CD14-positive monocyte (primary cell): ENCODE measurements at regions not wholly inside any gene's neighbourhood (a gene's known extent, or its start where the extent isn't known, plus 50 kb on each side); places are given as distances from the start of the nearest gene placed in this dataset.

ENCODE experiments used
- DNase-seq, 3 donors: peaks; one replicate each; pipeline ENCODE4 v3.0.0-alpha.2; 2011 to 2022
- H2AFZ ChIP-seq: 2 replicates; pipeline ENCODE4 v1.6.0; 2012; ENCODE audit warnings: mild to moderate bottlenecking, low read depth, low read length, inconsistent platforms; ENCODE audit not compliant: insufficient read depth, poor library complexity, severe bottlenecking
- H3K27ac ChIP-seq, 2 donors: 1 replicate in 1 of 2; 2 replicates in 1 of 2; pipeline ENCODE4 v1.5.1; 2012 to 2013; ENCODE audit warnings: low read length in 2 of 2, control low read depth in 1 of 2, inconsistent platforms in 1 of 2, low read depth in 1 of 2, mild to moderate bottlenecking in 1 of 2
- H3K27me3 ChIP-seq, 2 donors: one replicate each; pipeline versions ENCODE4 v1.6.0 to v1.6.1; 2011 to 2013; ENCODE audit warnings: low read length in 2 of 2; ENCODE audit not compliant: control insufficient read depth in 2 of 2, insufficient read depth in 2 of 2
- H3K36me3 ChIP-seq, 2 donors: replicated peaks in 1 of 2; 1 replicate in 1 of 2; 2 replicates in 1 of 2; pipeline versions ENCODE4 v1.5.1 to v1.6.1; 2012 to 2013; ENCODE audit warnings: low read length in 2 of 2, control low read depth in 1 of 2, inconsistent platforms in 1 of 2, mild to moderate bottlenecking in 1 of 2; ENCODE audit not compliant: insufficient read depth in 2 of 2, control insufficient read depth in 1 of 2
- H3K4me1 ChIP-seq, 2 donors: 1 replicate in 1 of 2; 2 replicates in 1 of 2; pipeline versions ENCODE4 v1.5.1 to v1.6.1; 2012 to 2013; ENCODE audit warnings: low read length in 2 of 2, control low read depth in 1 of 2, inconsistent platforms in 1 of 2, mild to moderate bottlenecking in 1 of 2, moderate library complexity in 1 of 2; ENCODE audit not compliant: insufficient read depth in 2 of 2, control insufficient read depth in 1 of 2
- H3K4me2 ChIP-seq: replicated peaks from 2 replicates; pipeline ENCODE3; 2012; ENCODE audit warnings: low read length, moderate library complexity, mild to moderate bottlenecking; ENCODE audit not compliant: poor library complexity, severe bottlenecking; ENCODE audit errors: extremely low read depth
- H3K4me3 ChIP-seq, 3 experiments: fragments of 200-600 bp in 1 of 3; sonication (generic) in 1 of 3; replicated peaks in 1 of 3; 1 replicate in 2 of 3; 2 replicates in 1 of 3; pipeline ENCODE4 v1.5.1; 2011 to 2013; ENCODE audit warnings: low read length in 3 of 3, mild to moderate bottlenecking in 3 of 3, control low read depth in 2 of 3, low read depth in 2 of 3, inconsistent platforms in 1 of 3, moderate library complexity in 1 of 3
- H3K79me2 ChIP-seq: 2 replicates; pipeline ENCODE4 v1.6.0; 2012; ENCODE audit warnings: mild to moderate bottlenecking, control low read depth, inconsistent platforms, low read length, moderate library complexity; ENCODE audit not compliant: insufficient read depth
- H3K9ac ChIP-seq: 2 replicates; pipeline ENCODE4 v1.6.0; 2017; ENCODE audit warnings: low read length, mild to moderate bottlenecking; ENCODE audit not compliant: insufficient read depth, poor library complexity, severe bottlenecking
- H3K9me3 ChIP-seq, 2 donors: replicated peaks in 1 of 2; 1 replicate in 1 of 2; 2 replicates in 1 of 2; pipeline versions ENCODE4 v1.5.1 to v1.6.1; 2012 to 2013; ENCODE audit warnings: low read length in 2 of 2, control low read depth in 1 of 2; ENCODE audit not compliant: control insufficient read depth in 1 of 2, insufficient read depth in 1 of 2
- H4K20me1 ChIP-seq: 2 replicates; pipeline ENCODE4 v1.6.0; 2012; ENCODE audit warnings: mild to moderate bottlenecking, low read length, control low read depth, moderate library complexity; ENCODE audit not compliant: insufficient read depth
- H3K27ac Mint-ChIP-seq, 7 donors: one replicate each; pipeline ENCODE4 v1.8.0; 2020; ENCODE audit warnings: mild to moderate bottlenecking in 7 of 7, mixed read lengths in 7 of 7, moderate library complexity in 6 of 7, inconsistent platforms in 2 of 7
- H3K27me3 Mint-ChIP-seq, 3 donors: one replicate each; pipeline ENCODE4 v1.8.0; 2021 to 2022; ENCODE audit warnings: low read depth in 3 of 3, mild to moderate bottlenecking in 3 of 3, mixed read lengths in 3 of 3, moderate library complexity in 3 of 3, inconsistent platforms in 1 of 3
- H3K36me3 Mint-ChIP-seq, 2 donors: one replicate each; pipeline ENCODE4 v1.8.0; 2020; ENCODE audit warnings: mixed read lengths in 2 of 2, inconsistent platforms in 1 of 2, mild to moderate bottlenecking in 1 of 2
- H3K4me1 Mint-ChIP-seq: one replicate; pipeline ENCODE4 v1.8.0; 2020; ENCODE audit warnings: mild to moderate bottlenecking, mixed read lengths
- H3K4me3 Mint-ChIP-seq, 2 donors: one replicate each; pipeline ENCODE4 v1.8.0; 2020; ENCODE audit warnings: mild to moderate bottlenecking in 2 of 2, mixed read lengths in 2 of 2, moderate library complexity in 1 of 2
- H3K9me3 Mint-ChIP-seq, 7 donors: one replicate each; pipeline ENCODE4 v1.8.0; 2020 to 2022; ENCODE audit warnings: mixed read lengths in 7 of 7, mild to moderate bottlenecking in 6 of 7, moderate library complexity in 6 of 7, inconsistent platforms in 2 of 7
- CTCF ChIP-seq: fragments of 200-600 bp; IDR thresholded peaks from one replicate; pipeline ENCODE4 v1.8.0; 2022; ENCODE audit warnings: antibody characterized with exemption, mild to moderate bottlenecking
- WGBS: methylation state at CpG from one replicate; pipeline ENCODE4 v1.1.5; 2013; ENCODE audit warnings: missing lambda C conversion rate; ENCODE audit not compliant: insufficient coverage; 5-methylcytosine and 5-hydroxymethylcytosine counted together
- intact Hi-C, 2 donors: fragments of 100-400 bp; cut with micrococcal nuclease; formaldehyde crosslinking; loops; one replicate each; pipeline versions ENCODE4 v1.15.0 to v1.15.1; 2023

GRCh38 chr2:53558867-53559266 lies 208.7 kb upstream of the CHAC2 start:
- H3K9me3 Mint-ChIP-seq = peaks cover 10 to 24% (median 16%) of the 10 kb centered on the region in 7 donors
- no CpG with 5 or more reads among the region's 2 CpGs for WGBS
- H3K4me3 Mint-ChIP-seq = no peak overlapping the region

GRCh38 chr2:53549497-53549896 lies 218.1 kb upstream of the CHAC2 start:
- H3K27ac ChIP-seq = no peak overlapping the region
- H3K9me3 ChIP-seq = peaks cover 13 to 14% of the 10 kb centered on the region in 2 donors
- H3K36me3 ChIP-seq = no peaks in the 10 kb centered on the region
- Mint-ChIP-seq H3K4me1 (no peaks in the 10 kb centered on the region), H3K4me3 (no peak overlapping the region), H3K27me3 (peaks cover 0 to 2% (median 0%) of the 10 kb centered on the region in 3 donors), H3K27ac (no peak overlapping the region), H3K36me3 (no peaks in the 10 kb centered on the region), H3K9me3 (peaks cover 5 to 18% (median 12%) of the 10 kb centered on the region in 7 donors)
- H3K4me3 ChIP-seq = no peak overlapping the region
- WGBS = no CpG with 5 or more reads among the region's 4 CpGs
- no peak for TF ChIP-seq CTCF
- no peaks in the 10 kb centered on the region for H3K4me1 ChIP-seq
- no peak overlapping the region for H2AFZ ChIP-seq
- no peaks in the 10 kb centered on the region for H3K79me2 ChIP-seq
- no peak overlapping the region for H3K4me2 ChIP-seq
- DNase-seq = no peak
- intact Hi-C loops = no loop called here
- no peaks in the 10 kb centered on the region for H3K27me3 ChIP-seq
- no peaks in the 10 kb centered on the region for H4K20me1 ChIP-seq
- H3K9ac ChIP-seq = no peak overlapping the region

More at GRCh38 chr2:53558867-53559266, 208.7 kb upstream of the CHAC2 start:
- Mint-ChIP-seq H3K27ac (no peak overlapping the region), H3K36me3 (no peaks in the 10 kb centered on the region), H3K27me3 (peaks cover 0 to 2% (median 2%) of the 10 kb centered on the region in 3 donors), H3K4me1 (no peaks in the 10 kb centered on the region)
- Histone ChIP-seq H3K4me3 (no peak overlapping the region), H3K27ac (no peak overlapping the region), H3K4me1 (no peaks in the 10 kb centered on the region), H3K79me2 (no peaks in the 10 kb centered on the region), H2AFZ (no peak overlapping the region), H4K20me1 (no peaks in the 10 kb centered on the region), H3K9me3 (peaks cover 15 to 25% of the 10 kb centered on the region in 2 donors), H3K9ac (no peak overlapping the region), H3K4me2 (no peak overlapping the region), H3K36me3 (no peaks in the 10 kb centered on the region), H3K27me3 (no peaks in the 10 kb centered on the region)
- no peak for DNase-seq
- intact Hi-C loops = no loop called here
- no peak for TF ChIP-seq CTCF
